K562 (cell line): ENCODE measurements at regions not wholly inside any gene's neighbourhood (a gene's known extent, or its start where the extent isn't known, plus 50 kb on each side); places are given as distances from the start of the nearest gene placed in this dataset.

Experiments used
- CHD4 ChIP-seq: fragments of 200-600 bp; sonication (generic); IDR thresholded peaks from 3 replicates; pipeline ENCODE4 v1.6.1; 2012; ENCODE audit warnings: low read depth, mild to moderate bottlenecking, mixed read lengths, low read length, inconsistent platforms; ENCODE audit not compliant: insufficient read depth, insufficient replicate concordance, poor library complexity, severe bottlenecking
- KDM2B ChIP-seq: fragments of 250-450 bp; sonication (Bioruptor Pico); IDR thresholded peaks from 2 replicates; pipeline ENCODE4 v1.8.0; 2021; ENCODE audit warnings: mild to moderate bottlenecking, moderate library complexity
- NFYB ChIP-seq: IDR thresholded peaks from 2 replicates; pipeline ENCODE4 v1.6.1; 2011; ENCODE audit warnings: mild to moderate bottlenecking, moderate library complexity; ENCODE audit not compliant: insufficient read length; ENCODE audit errors: extremely low read depth
- SMAD4 ChIP-seq: fragments of 250-450 bp; sonication (Bioruptor Pico); conservative IDR thresholded peaks from 2 replicates; pipeline ENCODE4 v1.8.0; 2021; ENCODE audit warnings: inconsistent platforms, mild to moderate bottlenecking, moderate library complexity
- ZNF124 ChIP-seq: sonication (generic); formaldehyde crosslinking; IDR thresholded peaks from 2 replicates; pipeline ENCODE4 v1.8.1; 2022; ENCODE audit warnings: missing genetic modification reagents
- TF ChIP-seq, protein P1 (sequence below): conservative IDR thresholded peaks from 2 replicates; pipeline ENCODE4 v1.6.1; 2011; ENCODE audit warnings: low read depth, mild to moderate bottlenecking, low read length; ENCODE audit not compliant: control insufficient read depth
- TF ChIP-seq, protein P2 (sequence below): fragments of 250-450 bp; sonication (Bioruptor Pico); IDR thresholded peaks from 2 replicates; pipeline ENCODE4 v1.8.0; 2021; ENCODE audit warnings: mild to moderate bottlenecking, moderate library complexity
- TF ChIP-seq, protein P3 (sequence below): fragments of 200-600 bp; sonication (generic); IDR thresholded peaks from one replicate; pipeline ENCODE4 v1.6.1; 2012; ENCODE audit warnings: mild to moderate bottlenecking, low read depth, low read length, inconsistent platforms
- TF ChIP-seq, protein P4 (sequence below): fragments of 450-650 bp; formaldehyde crosslinking; IDR thresholded peaks from 2 replicates; pipeline ENCODE4 v1.4.0; 2020; ENCODE audit warnings: mild to moderate bottlenecking, moderate library complexity

DNA sequence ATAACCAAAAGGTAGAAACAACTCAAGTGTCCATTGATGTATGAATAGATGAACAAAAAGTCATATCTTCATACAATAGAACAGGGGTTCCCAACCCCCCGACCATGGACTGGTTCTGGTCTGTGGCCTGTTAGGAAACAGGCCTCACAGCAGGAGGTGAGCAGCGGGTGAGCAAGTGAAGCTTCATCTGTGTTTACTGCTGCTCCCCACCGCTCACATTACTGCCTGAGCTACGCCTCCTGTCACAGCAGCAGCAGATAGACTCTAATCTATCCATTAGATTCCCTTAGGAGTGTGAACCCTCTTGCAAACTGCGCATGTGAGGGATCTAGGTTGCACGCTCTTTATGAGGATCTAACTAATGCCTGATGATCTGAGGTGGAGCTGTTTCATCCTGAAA is 478.0 kb downstream of the BRINP1 start (continued):
- TF ChIP-seq, protein P1, sequence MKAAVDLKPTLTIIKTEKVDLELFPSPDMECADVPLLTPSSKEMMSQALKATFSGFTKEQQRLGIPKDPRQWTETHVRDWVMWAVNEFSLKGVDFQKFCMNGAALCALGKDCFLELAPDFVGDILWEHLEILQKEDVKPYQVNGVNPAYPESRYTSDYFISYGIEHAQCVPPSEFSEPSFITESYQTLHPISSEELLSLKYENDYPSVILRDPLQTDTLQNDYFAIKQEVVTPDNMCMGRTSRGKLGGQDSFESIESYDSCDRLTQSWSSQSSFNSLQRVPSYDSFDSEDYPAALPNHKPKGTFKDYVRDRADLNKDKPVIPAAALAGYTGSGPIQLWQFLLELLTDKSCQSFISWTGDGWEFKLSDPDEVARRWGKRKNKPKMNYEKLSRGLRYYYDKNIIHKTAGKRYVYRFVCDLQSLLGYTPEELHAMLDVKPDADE = no peak
- TF ChIP-seq, protein P2, sequence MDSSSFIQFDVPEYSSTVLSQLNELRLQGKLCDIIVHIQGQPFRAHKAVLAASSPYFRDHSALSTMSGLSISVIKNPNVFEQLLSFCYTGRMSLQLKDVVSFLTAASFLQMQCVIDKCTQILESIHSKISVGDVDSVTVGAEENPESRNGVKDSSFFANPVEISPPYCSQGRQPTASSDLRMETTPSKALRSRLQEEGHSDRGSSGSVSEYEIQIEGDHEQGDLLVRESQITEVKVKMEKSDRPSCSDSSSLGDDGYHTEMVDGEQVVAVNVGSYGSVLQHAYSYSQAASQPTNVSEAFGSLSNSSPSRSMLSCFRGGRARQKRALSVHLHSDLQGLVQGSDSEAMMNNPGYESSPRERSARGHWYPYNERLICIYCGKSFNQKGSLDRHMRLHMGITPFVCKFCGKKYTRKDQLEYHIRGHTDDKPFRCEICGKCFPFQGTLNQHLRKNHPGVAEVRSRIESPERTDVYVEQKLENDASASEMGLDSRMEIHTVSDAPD (CRISPR knock-in tag) = no peak
- TF ChIP-seq KDM2B (CRISPR knock-in tag) = no peak
- TF ChIP-seq SMAD4 (CRISPR knock-in tag) = no peak
- TF ChIP-seq, protein P3, sequence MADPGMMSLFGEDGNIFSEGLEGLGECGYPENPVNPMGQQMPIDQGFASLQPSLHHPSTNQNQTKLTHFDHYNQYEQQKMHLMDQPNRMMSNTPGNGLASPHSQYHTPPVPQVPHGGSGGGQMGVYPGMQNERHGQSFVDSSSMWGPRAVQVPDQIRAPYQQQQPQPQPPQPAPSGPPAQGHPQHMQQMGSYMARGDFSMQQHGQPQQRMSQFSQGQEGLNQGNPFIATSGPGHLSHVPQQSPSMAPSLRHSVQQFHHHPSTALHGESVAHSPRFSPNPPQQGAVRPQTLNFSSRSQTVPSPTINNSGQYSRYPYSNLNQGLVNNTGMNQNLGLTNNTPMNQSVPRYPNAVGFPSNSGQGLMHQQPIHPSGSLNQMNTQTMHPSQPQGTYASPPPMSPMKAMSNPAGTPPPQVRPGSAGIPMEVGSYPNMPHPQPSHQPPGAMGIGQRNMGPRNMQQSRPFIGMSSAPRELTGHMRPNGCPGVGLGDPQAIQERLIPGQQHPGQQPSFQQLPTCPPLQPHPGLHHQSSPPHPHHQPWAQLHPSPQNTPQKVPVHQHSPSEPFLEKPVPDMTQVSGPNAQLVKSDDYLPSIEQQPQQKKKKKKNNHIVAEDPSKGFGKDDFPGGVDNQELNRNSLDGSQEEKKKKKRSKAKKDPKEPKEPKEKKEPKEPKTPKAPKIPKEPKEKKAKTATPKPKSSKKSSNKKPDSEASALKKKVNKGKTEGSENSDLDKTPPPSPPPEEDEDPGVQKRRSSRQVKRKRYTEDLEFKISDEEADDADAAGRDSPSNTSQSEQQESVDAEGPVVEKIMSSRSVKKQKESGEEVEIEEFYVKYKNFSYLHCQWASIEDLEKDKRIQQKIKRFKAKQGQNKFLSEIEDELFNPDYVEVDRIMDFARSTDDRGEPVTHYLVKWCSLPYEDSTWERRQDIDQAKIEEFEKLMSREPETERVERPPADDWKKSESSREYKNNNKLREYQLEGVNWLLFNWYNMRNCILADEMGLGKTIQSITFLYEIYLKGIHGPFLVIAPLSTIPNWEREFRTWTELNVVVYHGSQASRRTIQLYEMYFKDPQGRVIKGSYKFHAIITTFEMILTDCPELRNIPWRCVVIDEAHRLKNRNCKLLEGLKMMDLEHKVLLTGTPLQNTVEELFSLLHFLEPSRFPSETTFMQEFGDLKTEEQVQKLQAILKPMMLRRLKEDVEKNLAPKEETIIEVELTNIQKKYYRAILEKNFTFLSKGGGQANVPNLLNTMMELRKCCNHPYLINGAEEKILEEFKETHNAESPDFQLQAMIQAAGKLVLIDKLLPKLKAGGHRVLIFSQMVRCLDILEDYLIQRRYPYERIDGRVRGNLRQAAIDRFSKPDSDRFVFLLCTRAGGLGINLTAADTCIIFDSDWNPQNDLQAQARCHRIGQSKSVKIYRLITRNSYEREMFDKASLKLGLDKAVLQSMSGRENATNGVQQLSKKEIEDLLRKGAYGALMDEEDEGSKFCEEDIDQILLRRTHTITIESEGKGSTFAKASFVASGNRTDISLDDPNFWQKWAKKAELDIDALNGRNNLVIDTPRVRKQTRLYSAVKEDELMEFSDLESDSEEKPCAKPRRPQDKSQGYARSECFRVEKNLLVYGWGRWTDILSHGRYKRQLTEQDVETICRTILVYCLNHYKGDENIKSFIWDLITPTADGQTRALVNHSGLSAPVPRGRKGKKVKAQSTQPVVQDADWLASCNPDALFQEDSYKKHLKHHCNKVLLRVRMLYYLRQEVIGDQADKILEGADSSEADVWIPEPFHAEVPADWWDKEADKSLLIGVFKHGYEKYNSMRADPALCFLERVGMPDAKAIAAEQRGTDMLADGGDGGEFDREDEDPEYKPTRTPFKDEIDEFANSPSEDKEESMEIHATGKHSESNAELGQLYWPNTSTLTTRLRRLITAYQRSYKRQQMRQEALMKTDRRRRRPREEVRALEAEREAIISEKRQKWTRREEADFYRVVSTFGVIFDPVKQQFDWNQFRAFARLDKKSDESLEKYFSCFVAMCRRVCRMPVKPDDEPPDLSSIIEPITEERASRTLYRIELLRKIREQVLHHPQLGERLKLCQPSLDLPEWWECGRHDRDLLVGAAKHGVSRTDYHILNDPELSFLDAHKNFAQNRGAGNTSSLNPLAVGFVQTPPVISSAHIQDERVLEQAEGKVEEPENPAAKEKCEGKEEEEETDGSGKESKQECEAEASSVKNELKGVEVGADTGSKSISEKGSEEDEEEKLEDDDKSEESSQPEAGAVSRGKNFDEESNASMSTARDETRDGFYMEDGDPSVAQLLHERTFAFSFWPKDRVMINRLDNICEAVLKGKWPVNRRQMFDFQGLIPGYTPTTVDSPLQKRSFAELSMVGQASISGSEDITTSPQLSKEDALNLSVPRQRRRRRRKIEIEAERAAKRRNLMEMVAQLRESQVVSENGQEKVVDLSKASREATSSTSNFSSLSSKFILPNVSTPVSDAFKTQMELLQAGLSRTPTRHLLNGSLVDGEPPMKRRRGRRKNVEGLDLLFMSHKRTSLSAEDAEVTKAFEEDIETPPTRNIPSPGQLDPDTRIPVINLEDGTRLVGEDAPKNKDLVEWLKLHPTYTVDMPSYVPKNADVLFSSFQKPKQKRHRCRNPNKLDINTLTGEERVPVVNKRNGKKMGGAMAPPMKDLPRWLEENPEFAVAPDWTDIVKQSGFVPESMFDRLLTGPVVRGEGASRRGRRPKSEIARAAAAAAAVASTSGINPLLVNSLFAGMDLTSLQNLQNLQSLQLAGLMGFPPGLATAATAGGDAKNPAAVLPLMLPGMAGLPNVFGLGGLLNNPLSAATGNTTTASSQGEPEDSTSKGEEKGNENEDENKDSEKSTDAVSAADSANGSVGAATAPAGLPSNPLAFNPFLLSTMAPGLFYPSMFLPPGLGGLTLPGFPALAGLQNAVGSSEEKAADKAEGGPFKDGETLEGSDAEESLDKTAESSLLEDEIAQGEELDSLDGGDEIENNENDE = no peak
- no peak for TF ChIP-seq NFYB
- TF ChIP-seq, protein P4, sequence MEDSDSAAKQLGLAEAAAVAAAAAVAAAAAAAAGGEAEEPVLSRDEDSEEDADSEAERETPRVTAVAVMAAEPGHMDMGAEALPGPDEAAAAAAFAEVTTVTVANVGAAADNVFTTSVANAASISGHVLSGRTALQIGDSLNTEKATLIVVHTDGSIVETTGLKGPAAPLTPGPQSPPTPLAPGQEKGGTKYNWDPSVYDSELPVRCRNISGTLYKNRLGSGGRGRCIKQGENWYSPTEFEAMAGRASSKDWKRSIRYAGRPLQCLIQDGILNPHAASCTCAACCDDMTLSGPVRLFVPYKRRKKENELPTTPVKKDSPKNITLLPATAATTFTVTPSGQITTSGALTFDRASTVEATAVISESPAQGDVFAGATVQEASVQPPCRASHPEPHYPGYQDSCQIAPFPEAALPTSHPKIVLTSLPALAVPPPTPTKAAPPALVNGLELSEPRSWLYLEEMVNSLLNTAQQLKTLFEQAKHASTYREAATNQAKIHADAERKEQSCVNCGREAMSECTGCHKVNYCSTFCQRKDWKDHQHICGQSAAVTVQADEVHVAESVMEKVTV (CRISPR knock-in tag) = no peak
- no peak for TF ChIP-seq ZNF124 (CRISPR knock-in tag)
- no peak for TF ChIP-seq CHD4
